Mesenchymal stem cell (in vitro differentiated cells and primary cell): ENCODE measurements at regions not wholly inside any gene's neighbourhood (a gene's known extent, or its start where the extent isn't known, plus 50 kb on each side); places are given as distances from the start of the nearest gene placed in this dataset.

ENCODE experiments used
- DNase-seq: peaks from one replicate; pipeline ENCODE4 v3.0.0-alpha.2; 2013
- H2AFZ ChIP-seq: one replicate; pipeline ENCODE4 v1.6.1; 2013; ENCODE audit warnings: low read depth, mild to moderate bottlenecking, control low read depth, inconsistent platforms, low read length, moderate library complexity
- H2AK5ac ChIP-seq: 2 replicates; pipeline ENCODE4 v1.6.1; 2013; ENCODE audit warnings: low read length, moderate library complexity, mild to moderate bottlenecking, inconsistent platforms; ENCODE audit not compliant: severe bottlenecking
- H2BK120ac ChIP-seq: one replicate; pipeline ENCODE4 v1.6.1; 2013; ENCODE audit warnings: low read depth, mild to moderate bottlenecking, inconsistent platforms, low read length, moderate library complexity
- H2BK12ac ChIP-seq, 2 experiments: one replicate each; pipeline ENCODE4 v1.6.1; 2013; ENCODE audit warnings: inconsistent platforms in 2 of 2, low read length in 2 of 2, mild to moderate bottlenecking in 2 of 2, moderate library complexity in 2 of 2, control low read depth in 1 of 2
- H2BK15ac ChIP-seq: one replicate; pipeline ENCODE4 v1.6.1; 2013; ENCODE audit warnings: mild to moderate bottlenecking, low read depth, inconsistent platforms; ENCODE audit not compliant: poor library complexity, severe bottlenecking
- H2BK5ac ChIP-seq: 2 replicates; pipeline ENCODE4 v1.6.1; 2013; ENCODE audit warnings: low read depth, mild to moderate bottlenecking, low read length, control low read depth, inconsistent platforms; ENCODE audit not compliant: poor library complexity, severe bottlenecking
- H3K14ac ChIP-seq, 2 experiments: one replicate each; pipeline ENCODE4 v1.6.1; 2013; ENCODE audit warnings: inconsistent platforms in 2 of 2, low read length in 2 of 2, control low read depth in 1 of 2, mild to moderate bottlenecking in 1 of 2, moderate library complexity in 1 of 2
- H3K18ac ChIP-seq, 2 experiments: one replicate each; pipeline ENCODE4 v1.6.1; 2013; ENCODE audit warnings: inconsistent platforms in 2 of 2, low read length in 2 of 2, control low read depth in 1 of 2, low read depth in 1 of 2, mild to moderate bottlenecking in 1 of 2
- H3K23ac ChIP-seq, 2 experiments: one replicate each; pipeline ENCODE4 v1.6.1; 2013; ENCODE audit warnings: inconsistent platforms in 2 of 2, low read length in 2 of 2, mild to moderate bottlenecking in 2 of 2, moderate library complexity in 2 of 2, control low read depth in 1 of 2
- H3K27ac ChIP-seq: 2 replicates; pipeline ENCODE4 v1.5.1; 2013; ENCODE audit warnings: mild to moderate bottlenecking, moderate library complexity, low read length, control low read depth, inconsistent platforms; ENCODE audit not compliant: poor library complexity, severe bottlenecking
- H3K27me3 ChIP-seq, 2 experiments: 2 replicates each; pipeline versions ENCODE4 v1.6.1 to v1.7.0; 2013; ENCODE audit warnings: low read length in 2 of 2, mild to moderate bottlenecking in 2 of 2, moderate library complexity in 2 of 2, control low read depth in 1 of 2, inconsistent platforms in 1 of 2; ENCODE audit not compliant: control insufficient read depth in 1 of 2, insufficient read depth in 1 of 2
- H3K36me3 ChIP-seq, 2 experiments: 2 replicates each; pipeline versions ENCODE4 v1.6.1 to v1.7.0; 2013; ENCODE audit warnings: low read length in 2 of 2, control low read depth in 1 of 2, inconsistent platforms in 1 of 2, low read depth in 1 of 2, mild to moderate bottlenecking in 1 of 2; ENCODE audit not compliant: insufficient read depth in 2 of 2, control insufficient read depth in 1 of 2
- H3K4ac ChIP-seq, 2 experiments: one replicate each; pipeline ENCODE4 v1.6.1; 2013; ENCODE audit warnings: inconsistent platforms in 2 of 2, low read length in 2 of 2, mild to moderate bottlenecking in 2 of 2, moderate library complexity in 2 of 2, control low read depth in 1 of 2, low read depth in 1 of 2
- H3K4me1 ChIP-seq: 2 replicates; pipeline ENCODE4 v1.6.1; 2013; ENCODE audit warnings: low read depth, low read length, control low read depth; ENCODE audit not compliant: control insufficient read depth, insufficient read depth
- H3K4me2 ChIP-seq: 2 replicates; pipeline ENCODE4 v1.6.1; 2013; ENCODE audit warnings: low read length, mild to moderate bottlenecking, inconsistent platforms; ENCODE audit not compliant: poor library complexity, severe bottlenecking
- H3K4me3 ChIP-seq, 2 experiments: 2 replicates each; pipeline versions ENCODE4 v1.5.1 to v1.7.0; 2013; ENCODE audit warnings: low read length in 2 of 2, mild to moderate bottlenecking in 2 of 2, control low read depth in 1 of 2, low read depth in 1 of 2; ENCODE audit not compliant: insufficient read depth in 1 of 2
- H3K79me1 ChIP-seq: replicated peaks from 2 replicates; pipeline ENCODE4 v1.6.1; 2013; ENCODE audit warnings: mild to moderate bottlenecking, control low read depth, low read length, inconsistent platforms; ENCODE audit not compliant: poor library complexity, severe bottlenecking
- H3K9ac ChIP-seq: 2 replicates; pipeline ENCODE4 v1.7.0; 2013; ENCODE audit warnings: mild to moderate bottlenecking, low read length, moderate library complexity
- H3K9me3 ChIP-seq: 2 replicates; pipeline ENCODE4 v1.7.0; 2013; ENCODE audit warnings: mild to moderate bottlenecking, low read length; ENCODE audit not compliant: control insufficient read depth
- H4K8ac ChIP-seq: one replicate; pipeline ENCODE4 v1.6.1; 2013; ENCODE audit warnings: inconsistent platforms, mild to moderate bottlenecking, low read length, moderate library complexity
- H4K91ac ChIP-seq: one replicate; pipeline ENCODE4 v1.6.1; 2013; ENCODE audit warnings: mild to moderate bottlenecking, low read length, inconsistent platforms
- WGBS: methylation state at CpG from one replicate; pipeline ENCODE4 v1.1.7; 2013; ENCODE audit warnings: mixed read lengths; 5-methylcytosine and 5-hydroxymethylcytosine counted together

DNA sequence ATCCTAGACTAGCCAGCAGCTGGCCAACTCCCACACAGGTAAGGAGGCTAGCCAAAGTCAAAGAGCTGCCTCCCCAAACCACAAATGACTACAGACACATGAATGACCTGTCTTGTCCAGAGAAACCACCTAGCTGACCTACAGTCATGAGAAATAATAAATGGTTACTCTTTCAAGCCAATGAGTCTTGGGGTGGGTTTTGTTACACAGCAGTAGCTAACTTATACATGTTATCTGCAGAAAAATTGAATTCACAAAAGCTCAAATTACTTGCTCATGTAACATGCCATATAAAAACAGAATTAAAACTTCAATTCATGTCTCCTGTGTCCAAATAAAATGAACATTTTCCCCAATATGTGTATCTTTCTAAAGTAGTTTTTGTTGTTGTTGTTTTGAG lies 307.4 kb upstream of the NR2F2 start:
- no peak overlapping the region for H3K4ac ChIP-seq
- no peaks in the 10 kb centered on the region for H3K36me3 ChIP-seq
- H3K18ac ChIP-seq = no peak overlapping the region
- no peak overlapping the region for H3K23ac ChIP-seq
- H3K27ac ChIP-seq = no peak overlapping the region
- no peak overlapping the region for H2AK5ac ChIP-seq
- no peak overlapping the region for H3K14ac ChIP-seq
- H3K9me3 ChIP-seq = peaks cover 4% of the 10 kb centered on the region
- H3K27me3 ChIP-seq = no peaks in the 10 kb centered on the region
- no peaks in the 10 kb centered on the region for H3K4me1 ChIP-seq
- no peak overlapping the region for H2BK15ac ChIP-seq
- H3K9ac ChIP-seq = no peak overlapping the region
- no peak overlapping the region for H2AFZ ChIP-seq
- no peak overlapping the region for H4K91ac ChIP-seq
- H3K79me1 ChIP-seq = no peaks in the 10 kb centered on the region
- H2BK12ac ChIP-seq = no peak overlapping the region
- DNase-seq = no peak
- H3K4me3 ChIP-seq = no peak overlapping the region
- H4K8ac ChIP-seq = no peak overlapping the region
- no peak overlapping the region for H2BK5ac ChIP-seq
- no peak overlapping the region for H3K4me2 ChIP-seq
- no peak overlapping the region for H2BK120ac ChIP-seq

GRCh38 chr15:96027501-96027900 lies 303.0 kb upstream of the NR2F2 start:
- H3K79me1 ChIP-seq = no peaks in the 10 kb centered on the region
- H2AFZ ChIP-seq = no peak overlapping the region
- H2BK15ac ChIP-seq = no peak overlapping the region
- H2BK120ac ChIP-seq = no peak overlapping the region
- no peak overlapping the region for H3K14ac ChIP-seq
- DNase-seq = no peak
- no peak overlapping the region for H3K27ac ChIP-seq
- no peaks in the 10 kb centered on the region for H3K4me1 ChIP-seq
- H3K18ac ChIP-seq = no peak overlapping the region
- no peak overlapping the region for H3K9ac ChIP-seq
- H3K4me2 ChIP-seq = no peak overlapping the region
- no peak overlapping the region for H3K23ac ChIP-seq
- H2BK5ac ChIP-seq = no peak overlapping the region
- WGBS = no CpG with 5 or more reads among the region's 2 CpGs
- H3K27me3 ChIP-seq = no peaks in the 10 kb centered on the region
- H3K36me3 ChIP-seq = no peaks in the 10 kb centered on the region
- H3K4me3 ChIP-seq = no peak overlapping the region
- no peak overlapping the region for H2AK5ac ChIP-seq
- no peak overlapping the region for H2BK12ac ChIP-seq
- H4K91ac ChIP-seq = no peak overlapping the region
- no peak overlapping the region for H3K4ac ChIP-seq
- H3K9me3 ChIP-seq = peaks cover 4% of the 10 kb centered on the region
- no peak overlapping the region for H4K8ac ChIP-seq

DNA sequence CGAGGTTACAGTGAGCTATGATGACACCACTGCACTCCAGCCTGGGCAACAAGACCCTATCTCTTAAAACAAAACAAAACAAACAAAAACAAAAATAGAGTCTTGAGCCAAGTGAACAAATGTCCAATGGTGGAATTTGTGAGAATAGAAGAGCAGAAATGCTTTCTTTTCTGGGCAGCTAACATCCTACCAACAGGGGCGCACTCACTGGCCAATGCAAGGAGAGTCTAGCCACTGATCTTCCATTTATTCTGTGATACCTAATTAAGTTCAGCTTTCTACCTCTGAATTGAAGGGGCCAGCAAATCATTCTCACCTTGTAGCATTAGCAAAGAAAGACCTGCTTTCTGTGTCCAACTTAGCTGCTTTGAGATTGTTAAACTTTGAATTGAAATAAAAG lies 301.9 kb upstream of the NR2F2 start:
- Histone ChIP-seq H4K8ac (no peak overlapping the region), H3K36me3 (no peaks in the 10 kb centered on the region), H2BK120ac (no peak overlapping the region), H3K9me3 (no peaks in the 10 kb centered on the region), H3K27ac (no peak overlapping the region), H3K18ac (no peak overlapping the region), H2AFZ (no peak overlapping the region), H3K9ac (no peak overlapping the region), H3K14ac (no peak overlapping the region), H2BK12ac (no peak overlapping the region), H2BK15ac (no peak overlapping the region), H3K79me1 (no peaks in the 10 kb centered on the region), H2AK5ac (no peak overlapping the region), H4K91ac (no peak overlapping the region), H3K4me3 (no peak overlapping the region), H3K4me1 (no peaks in the 10 kb centered on the region), H3K23ac (no peak overlapping the region), H3K4ac (no peak overlapping the region), H2BK5ac (no peak overlapping the region), H3K4me2 (no peak overlapping the region), H3K27me3 (no peaks in the 10 kb centered on the region)
- DNase-seq = no peak
- WGBS = 90% methylated on average over 2 of the region's 2 CpGs

DNA sequence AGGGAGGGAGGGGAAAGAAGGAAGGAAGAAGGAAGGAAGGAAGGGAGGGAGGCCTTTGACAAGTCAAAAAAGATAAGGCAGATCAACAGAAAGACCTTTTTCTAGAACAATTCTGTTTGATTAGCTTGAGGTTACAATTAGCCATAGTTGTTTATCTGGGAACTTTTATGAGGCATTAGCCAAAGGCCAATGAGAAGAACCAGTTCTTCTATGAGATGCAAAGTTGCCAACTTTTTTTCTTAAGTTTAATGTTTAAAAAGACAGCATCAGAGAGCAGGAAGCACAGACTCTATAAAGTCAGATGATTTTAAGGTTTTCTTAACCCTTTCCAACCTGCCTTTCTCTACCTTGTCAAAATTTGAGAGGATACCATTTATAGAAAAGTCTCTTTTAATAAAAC lies 301.3 kb upstream of the NR2F2 start:
- H4K8ac ChIP-seq = no peak overlapping the region
- no peak overlapping the region for H3K4ac ChIP-seq
- H3K79me1 ChIP-seq = no peaks in the 10 kb centered on the region
- H3K23ac ChIP-seq = no peak overlapping the region
- H3K18ac ChIP-seq = no peak overlapping the region
- no peak overlapping the region for H4K91ac ChIP-seq
- no peaks in the 10 kb centered on the region for H3K4me1 ChIP-seq
- no peak overlapping the region for H2AFZ ChIP-seq
- no peak overlapping the region for H3K4me2 ChIP-seq
- no peaks in the 10 kb centered on the region for H3K9me3 ChIP-seq
- no peak overlapping the region for H3K9ac ChIP-seq
- no peaks in the 10 kb centered on the region for H3K27me3 ChIP-seq
- no peaks in the 10 kb centered on the region for H3K36me3 ChIP-seq
- H2BK120ac ChIP-seq = no peak overlapping the region
- no peak overlapping the region for H2BK5ac ChIP-seq
- no peak for DNase-seq
- H2AK5ac ChIP-seq = no peak overlapping the region
- H3K27ac ChIP-seq = no peak overlapping the region
- H3K14ac ChIP-seq = no peak overlapping the region
- no peak overlapping the region for H2BK15ac ChIP-seq
- no peak overlapping the region for H3K4me3 ChIP-seq
- no peak overlapping the region for H2BK12ac ChIP-seq
